Brain microvascular endothelial cell (primary cell): ENCODE measurements at regions not wholly inside any gene's neighbourhood (a gene's known extent, or its start where the extent isn't known, plus 50 kb on each side); places are given as distances from the start of the nearest gene placed in this dataset.

Source experiments
- DNase-seq: peaks from one replicate; pipeline ENCODE4 v3.0.0-alpha.2; 2020
- H3K27ac ChIP-seq: fragments of 250-450 bp; sonication (Bioruptor Pico); 2 replicates; pipeline ENCODE4 v1.5.1; 2020; ENCODE audit warnings: mild to moderate bottlenecking, moderate library complexity
- H3K27me3 ChIP-seq: fragments of 250-450 bp; sonication (Bioruptor Pico); replicated peaks from 2 replicates; pipeline ENCODE4 v1.5.1; 2020; ENCODE audit warnings: mild to moderate bottlenecking
- H3K36me3 ChIP-seq: fragments of 250-450 bp; sonication (Bioruptor Pico); replicated peaks from 2 replicates; pipeline ENCODE4 v1.5.1; 2020; ENCODE audit warnings: mild to moderate bottlenecking
- H3K4me3 ChIP-seq: 2 replicates; pipeline ENCODE4 v1.5.1; 2011; ENCODE audit warnings: low read depth, mild to moderate bottlenecking, control low read depth, low read length, moderate library complexity
- CTCF ChIP-seq: IDR thresholded peaks from 2 replicates; pipeline ENCODE4 v1.5.1; 2011; ENCODE audit warnings: low read depth, mild to moderate bottlenecking, moderate library complexity, low read length, control low read depth, inconsistent platforms; ENCODE audit errors: missing control alignments
- in situ Hi-C: cut with HindIII; loops from 2 replicates; pipeline ENCODE4 v1.10.0; 2017; ENCODE audit warnings: low sequenced_read_pairs, low pct_ligation_motif_present

GRCh38 chr6:98581705-98582104 lies 252.7 kb upstream of the POU3F2 start:
- no peak overlapping the region for H3K27ac ChIP-seq
- H3K4me3 ChIP-seq = no peak overlapping the region
- no peak for DNase-seq
- TF ChIP-seq CTCF = no peak
- in situ Hi-C loops = no loop called here
- H3K27me3 ChIP-seq = no peaks in the 10 kb centered on the region
- H3K36me3 ChIP-seq = no peaks in the 10 kb centered on the region

GRCh38 chr6:98583506-98583905 lies 250.9 kb upstream of the POU3F2 start:
- H3K27me3 ChIP-seq = no peaks in the 10 kb centered on the region
- in situ Hi-C loops = no loop called here
- no peak for TF ChIP-seq CTCF
- H3K36me3 ChIP-seq = no peaks in the 10 kb centered on the region
- no peak for DNase-seq
- no peak overlapping the region for H3K27ac ChIP-seq
- H3K4me3 ChIP-seq = no peak overlapping the region

GRCh38 chr6:98586163-98586562 lies 248.2 kb upstream of the POU3F2 start:
- no peak for TF ChIP-seq CTCF
- Histone ChIP-seq H3K27me3 (no peaks in the 10 kb centered on the region), H3K4me3 (no peak overlapping the region), H3K36me3 (no peaks in the 10 kb centered on the region), H3K27ac (no peak overlapping the region)
- no peak for DNase-seq
- in situ Hi-C loops = no loop called here

GRCh38 chr6:98587555-98587954 lies 246.8 kb upstream of the POU3F2 start:
- H3K27me3 ChIP-seq = no peaks in the 10 kb centered on the region
- no peak overlapping the region for H3K27ac ChIP-seq
- no peaks in the 10 kb centered on the region for H3K36me3 ChIP-seq
- no peak overlapping the region for H3K4me3 ChIP-seq
- in situ Hi-C loops = no loop called here
- no peak for DNase-seq
- no peak for TF ChIP-seq CTCF

- TF ChIP-seq CTCF = no peak
- no peak for DNase-seq
- no peak overlapping the region for H3K4me3 ChIP-seq
- no peaks in the 10 kb centered on the region for H3K36me3 ChIP-seq
- no peaks in the 10 kb centered on the region for H3K27me3 ChIP-seq
- no peak overlapping the region for H3K27ac ChIP-seq
- in situ Hi-C loops = no loop called here
Measured at GRCh38 chr6:98589536-98589935, 244.8 kb upstream of the POU3F2 start.

- TF ChIP-seq CTCF = no peak
- Histone ChIP-seq H3K27me3 (no peaks in the 10 kb centered on the region), H3K36me3 (no peaks in the 10 kb centered on the region), H3K27ac (no peak overlapping the region), H3K4me3 (no peak overlapping the region)
- no peak for DNase-seq
- in situ Hi-C loops = no loop called here
Measured at GRCh38 chr6:98590136-98590681, 244.2 kb upstream of the POU3F2 start.
